Epithelial cell of prostate (primary cell): ENCODE measurements at regions not wholly inside any gene's neighbourhood (a gene's known extent, or its start where the extent isn't known, plus 50 kb on each side); places are given as distances from the start of the nearest gene placed in this dataset.
"Not testable (repeated sequence)": the region's sequence is repeated elsewhere in the genome, so short reads cannot be mapped to it uniquely, and the experiment has no call there.

Experiments used
- DNase-seq: peaks from one replicate; pipeline ENCODE4 v3.0.0-alpha.2; 2011; ENCODE audit warnings: low read depth, low spot score
- H3K27ac ChIP-seq: fragments of 450-650 bp; 2 replicates; pipeline ENCODE4 v1.5.1; 2017; ENCODE audit warnings: mild to moderate bottlenecking

DNA sequence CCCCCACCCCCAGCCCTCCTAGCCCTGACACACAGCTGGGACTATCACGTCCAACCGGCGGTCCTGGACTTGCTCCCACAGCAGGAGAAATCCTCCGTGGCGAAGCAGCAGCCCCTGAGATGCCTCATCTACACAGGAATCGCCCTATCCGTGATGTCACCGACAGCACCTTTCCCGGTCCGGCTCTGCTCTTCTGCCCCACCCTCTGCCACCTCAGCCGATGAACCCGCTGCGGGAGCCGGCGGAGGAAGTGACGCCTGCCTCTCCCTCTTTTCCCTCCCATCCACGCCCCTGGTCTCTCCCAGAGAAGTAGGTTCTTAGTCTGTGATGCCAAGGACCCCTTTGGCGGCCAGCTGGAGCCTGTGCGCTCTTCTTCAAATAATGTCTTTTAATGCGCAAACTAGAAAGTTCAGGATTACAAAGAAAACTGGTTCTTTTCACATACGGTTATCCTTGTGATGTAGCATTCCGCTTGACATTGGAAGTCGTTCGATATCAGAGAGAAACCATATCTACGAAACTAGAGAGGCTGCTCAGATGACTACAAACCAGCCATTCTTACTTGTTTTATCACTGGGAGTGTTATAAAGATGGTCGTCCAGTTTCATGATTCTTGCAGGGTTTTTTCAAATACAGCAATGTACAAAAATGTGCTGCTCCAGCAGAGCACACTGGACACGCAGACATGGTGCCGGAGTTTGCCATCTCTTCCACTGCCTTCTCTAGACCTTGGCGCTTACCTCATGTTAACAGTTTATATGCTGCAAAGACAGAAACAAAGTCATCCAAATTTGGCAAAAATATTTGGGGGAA is 120.3 kb downstream of the PPIAL4G start:
- DNase-seq = no peak
- peak overlapping the region; percentile 92 for H3K27ac ChIP-seq

DNA sequence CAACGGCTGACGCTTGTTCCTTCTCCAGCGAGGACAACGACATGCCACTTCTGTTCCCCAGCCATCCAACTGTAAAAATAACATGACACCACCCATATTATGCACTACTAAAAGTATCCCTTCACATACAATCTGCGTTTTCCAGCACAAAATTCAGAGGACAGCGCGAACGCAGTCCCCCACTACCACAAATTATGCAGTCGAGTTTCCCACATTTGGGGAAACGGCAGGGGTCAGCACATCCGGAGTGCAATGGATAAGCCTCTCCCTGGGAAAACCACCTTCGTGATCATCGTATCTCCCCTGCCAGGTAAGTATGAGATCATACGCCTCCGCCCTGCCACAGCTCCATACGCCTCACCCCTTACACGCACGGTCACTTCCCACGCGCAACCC is 120.9 kb downstream of the PPIAL4G start:
- peak overlapping the region; percentile 92 for H3K27ac ChIP-seq

DNA sequence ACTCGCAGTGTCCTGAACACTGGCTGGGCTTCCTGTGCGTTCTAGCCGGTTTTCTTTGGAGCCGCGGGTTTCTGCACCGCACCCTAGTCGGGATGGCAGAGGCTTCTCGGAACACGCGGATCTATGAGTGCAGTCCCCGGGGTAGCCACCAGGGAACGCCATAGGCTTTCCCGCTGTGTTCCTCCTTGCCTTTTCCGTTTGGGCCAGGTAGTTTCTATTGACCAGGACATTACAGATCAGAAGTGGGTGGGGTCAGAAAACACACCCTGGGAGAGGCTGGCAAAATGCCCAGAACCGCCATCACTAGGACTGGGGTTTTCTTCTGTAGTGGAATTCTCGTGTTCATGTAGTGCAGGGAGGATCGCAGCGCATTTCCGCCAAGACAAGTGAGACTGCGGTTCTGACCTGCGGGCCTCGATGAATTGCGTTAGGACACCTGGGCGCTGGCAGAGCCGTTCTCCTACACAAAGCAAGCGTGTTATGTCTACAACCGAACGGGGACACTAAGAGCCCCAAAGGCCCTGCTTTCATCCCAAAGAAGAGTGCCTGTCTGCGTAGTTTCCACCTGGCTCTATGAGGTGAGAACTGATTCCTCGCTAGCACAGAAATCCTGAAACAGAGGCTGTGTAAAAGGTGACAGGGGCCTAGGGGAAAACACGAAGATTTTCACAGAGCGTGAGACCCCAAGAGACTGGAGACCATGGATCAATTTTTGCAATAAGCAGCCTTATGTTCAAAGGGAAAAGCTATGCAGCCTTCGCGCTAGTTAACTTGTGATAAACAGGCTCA is 121.5 kb downstream of the PPIAL4G start:
- DNase-seq = not testable (repeated sequence)
- peak overlapping the region; percentile 92 for H3K27ac ChIP-seq

More for the DNA sequence above, 120.9 kb downstream of the PPIAL4G start:
- DNase-seq = no peak

DNA sequence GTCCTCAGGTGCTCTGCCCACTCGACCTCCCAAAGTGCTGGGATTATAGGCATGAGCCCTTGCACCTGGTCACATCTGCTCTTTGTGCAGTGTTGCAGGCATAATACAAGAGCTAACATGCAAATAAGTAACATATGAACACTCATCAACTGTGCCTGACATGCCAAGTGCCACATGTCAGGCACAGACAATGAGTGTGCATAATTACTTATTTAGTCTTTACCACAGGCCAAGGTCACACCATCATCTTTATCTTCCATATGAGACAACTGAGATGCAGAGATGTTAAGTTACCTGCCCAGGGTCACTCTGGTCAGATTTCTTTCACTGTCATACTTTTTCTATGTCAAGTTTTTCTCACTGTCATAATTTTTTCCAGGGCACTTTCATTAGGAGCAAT is 126.1 kb downstream of the PPIAL4G start:
- DNase-seq = no peak
- H3K27ac ChIP-seq = peak overlapping the region; percentile 27

DNA sequence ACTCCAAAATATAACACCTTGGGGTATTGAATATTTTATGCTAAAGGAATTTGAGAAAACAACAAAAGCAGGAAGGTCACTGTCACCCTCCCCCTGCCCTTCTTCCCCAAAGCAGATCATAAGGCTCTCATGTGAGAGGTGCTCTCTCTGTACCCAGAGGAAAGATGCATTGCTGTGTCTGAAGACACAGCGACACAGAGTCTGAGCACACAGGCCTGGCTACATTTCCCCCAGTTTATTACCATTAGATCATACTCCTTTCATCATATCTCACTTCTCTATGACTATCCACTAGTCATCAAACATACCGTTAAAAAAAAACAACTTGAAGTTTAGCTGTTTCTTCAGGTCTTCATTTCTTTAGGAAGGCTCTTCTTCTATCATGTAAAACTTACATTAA is 127.1 kb downstream of the PPIAL4G start:
- H3K27ac ChIP-seq = peak overlapping the region; percentile 27
- no peak for DNase-seq

DNA sequence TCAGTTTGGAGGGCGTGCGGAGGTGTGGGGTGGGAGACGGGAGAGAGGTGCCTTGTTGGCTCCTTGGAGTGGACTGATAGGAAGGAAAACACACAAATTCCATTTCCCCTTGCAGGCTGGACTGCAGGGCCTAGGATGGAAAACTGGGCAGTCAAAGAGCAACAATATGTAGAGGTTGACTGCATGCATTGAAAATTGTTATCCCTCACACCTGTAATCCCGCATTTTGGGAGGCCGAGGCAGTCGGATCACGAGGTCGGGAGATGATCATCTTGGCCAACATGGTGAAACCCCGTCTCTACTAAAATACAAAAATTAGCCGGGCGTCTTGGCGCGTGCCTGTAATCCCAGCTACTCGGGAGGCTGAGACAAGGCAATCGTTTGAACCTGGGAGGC is 128.2 kb downstream of the PPIAL4G start:
- DNase-seq = no peak

DNA sequence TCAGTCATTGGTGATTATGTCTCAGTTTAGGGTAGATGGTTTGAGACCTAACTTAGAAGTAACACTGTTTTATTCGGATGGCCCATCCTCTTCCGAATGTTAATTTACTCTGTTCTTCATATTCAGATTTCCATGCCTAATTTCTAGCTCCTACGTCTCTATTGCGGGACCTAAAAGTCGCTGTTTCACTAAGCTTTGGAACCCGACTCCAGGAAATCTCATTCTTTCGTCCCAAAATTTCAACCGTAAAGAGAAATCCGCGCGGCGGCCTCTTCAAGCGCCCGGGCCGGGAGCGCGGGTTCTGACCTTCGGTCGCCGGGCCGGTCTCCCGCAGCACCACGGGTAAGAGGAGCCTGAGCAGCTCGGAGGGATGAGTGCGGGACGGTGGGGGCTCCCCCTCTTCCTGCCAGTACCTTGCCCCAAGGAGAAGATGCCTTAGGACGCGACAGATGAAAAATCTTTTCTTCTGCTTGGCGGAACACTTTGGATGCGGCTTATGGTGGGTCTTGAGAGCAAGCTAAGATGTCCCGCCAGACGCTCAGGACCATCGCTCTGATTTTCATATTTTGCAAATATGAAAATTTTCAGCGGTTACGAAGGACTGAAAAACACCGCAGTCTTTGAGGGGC is 128.7 kb downstream of the PPIAL4G start:
- DNase-seq = no peak
- H3K27ac ChIP-seq = no peak overlapping the region

More for the DNA sequence above, 128.2 kb downstream of the PPIAL4G start:
- H3K27ac ChIP-seq = no peak overlapping the region

DNA sequence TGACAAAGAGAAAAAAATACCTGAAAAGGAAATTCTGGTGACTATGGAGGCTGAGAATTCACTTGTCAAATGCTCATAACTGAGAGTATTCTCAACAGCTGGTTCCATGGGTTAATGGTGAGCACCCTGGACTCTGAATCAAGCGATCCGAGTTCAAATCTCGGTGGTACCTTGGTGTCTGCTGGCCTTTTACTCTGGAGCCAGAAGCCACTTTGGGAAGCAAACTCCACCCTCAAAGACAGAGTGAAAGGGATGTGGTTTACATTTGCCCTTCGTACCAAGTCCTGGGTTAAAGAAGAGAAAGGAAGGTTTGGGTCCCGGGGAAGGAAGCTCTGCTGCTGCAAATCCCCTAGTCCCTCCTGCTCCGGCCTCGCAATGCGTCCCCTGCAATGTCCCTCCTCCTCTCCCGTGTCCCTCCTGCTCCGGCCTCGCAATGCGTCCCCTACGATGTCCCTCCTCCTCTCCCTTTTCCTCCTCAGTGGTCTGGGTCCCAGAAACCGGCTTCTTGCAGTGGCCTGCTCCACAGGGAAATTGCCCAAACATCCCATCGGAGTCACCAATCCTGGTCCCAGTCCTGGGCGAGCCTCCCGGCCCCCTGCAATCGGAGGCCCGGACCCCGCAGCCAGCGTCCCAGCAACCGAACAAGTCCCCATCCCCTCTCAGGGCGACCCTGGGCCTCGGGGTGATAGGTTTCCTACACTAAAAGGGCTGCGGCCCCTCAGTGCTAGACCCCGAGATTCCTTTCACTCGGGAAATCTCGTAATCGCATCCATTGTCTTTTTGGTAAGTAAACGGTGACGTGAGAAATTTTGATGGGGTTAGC is 129.4 kb downstream of the PPIAL4G start:
- no peak overlapping the region for H3K27ac ChIP-seq
- no peak for DNase-seq

DNA sequence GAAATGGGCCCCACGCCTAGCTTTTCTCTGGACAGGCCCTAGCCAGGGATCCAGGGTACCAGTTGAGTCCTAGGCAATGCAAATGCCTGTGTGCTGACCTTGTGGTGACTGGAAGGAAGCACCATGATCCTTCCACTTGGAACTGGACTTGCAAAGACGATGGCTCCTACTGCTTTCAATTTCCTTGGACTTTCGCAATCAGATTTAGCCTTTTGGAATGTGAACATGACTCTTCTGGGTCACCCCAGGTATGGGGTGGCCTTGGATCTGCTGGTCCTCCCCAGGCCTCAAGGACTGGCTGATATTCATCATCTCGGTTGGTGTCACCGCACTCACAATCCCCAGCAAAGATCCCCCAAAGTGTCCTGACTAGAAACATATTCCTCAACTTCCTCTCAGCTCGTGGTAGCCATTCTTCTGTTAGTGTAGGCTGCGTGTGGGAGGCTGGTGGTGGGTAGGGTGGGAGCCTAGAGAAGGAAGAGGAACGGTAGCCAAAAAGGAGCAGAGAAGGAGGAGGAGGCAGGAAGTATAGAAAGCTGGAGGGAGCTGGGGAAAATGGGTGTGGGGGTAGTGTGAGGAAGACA is 130.5 kb downstream of the PPIAL4G start:
- H3K27ac ChIP-seq = no peak overlapping the region
- DNase-seq = no peak

DNA sequence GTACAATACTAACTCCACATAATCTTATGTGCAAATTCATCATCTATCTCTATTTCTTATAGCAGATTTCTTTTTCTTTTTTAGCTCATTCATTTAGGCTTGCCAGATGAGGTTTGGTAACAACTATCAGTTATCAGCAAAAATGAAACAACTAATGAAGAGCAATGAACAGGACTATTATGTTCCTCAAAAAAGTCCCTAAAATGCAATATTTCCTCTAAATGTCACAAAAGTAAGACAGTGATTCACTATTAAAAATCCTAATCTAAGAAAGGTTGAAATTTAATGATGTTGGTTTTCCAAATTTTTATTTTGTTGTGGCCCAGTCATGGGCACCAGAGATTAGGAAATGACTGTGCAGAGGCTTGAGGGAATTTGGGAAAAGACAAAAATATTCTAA is 135.3 kb downstream of the PPIAL4G start:
- DNase-seq = no peak
- H3K27ac ChIP-seq = no peak overlapping the region

DNA sequence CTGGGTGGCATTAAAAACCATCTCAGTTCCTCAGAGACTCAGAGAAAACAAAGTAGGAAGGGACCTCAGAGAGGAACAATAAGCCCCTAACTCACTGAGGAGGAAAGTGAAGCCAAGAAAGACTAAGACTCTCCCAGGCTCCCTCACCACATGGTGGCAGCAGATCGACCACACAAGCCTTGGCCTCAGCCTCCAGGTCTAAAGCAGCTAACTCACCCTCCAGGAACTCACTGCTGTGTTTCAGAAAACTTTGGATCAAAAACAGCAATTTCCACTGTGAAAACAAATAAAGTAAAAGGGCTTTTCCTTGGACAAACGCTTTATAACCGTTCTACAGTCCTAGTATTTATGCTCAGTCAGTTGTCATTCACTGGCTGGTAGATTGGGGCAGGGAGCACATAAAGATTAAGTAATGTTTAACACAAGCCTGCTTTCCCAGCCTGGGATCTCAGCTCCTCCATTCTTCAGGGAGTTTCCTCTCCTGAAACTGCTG is 137.4 kb downstream of the PPIAL4G start:
- not testable (repeated sequence) for H3K27ac ChIP-seq, DNase-seq

DNA sequence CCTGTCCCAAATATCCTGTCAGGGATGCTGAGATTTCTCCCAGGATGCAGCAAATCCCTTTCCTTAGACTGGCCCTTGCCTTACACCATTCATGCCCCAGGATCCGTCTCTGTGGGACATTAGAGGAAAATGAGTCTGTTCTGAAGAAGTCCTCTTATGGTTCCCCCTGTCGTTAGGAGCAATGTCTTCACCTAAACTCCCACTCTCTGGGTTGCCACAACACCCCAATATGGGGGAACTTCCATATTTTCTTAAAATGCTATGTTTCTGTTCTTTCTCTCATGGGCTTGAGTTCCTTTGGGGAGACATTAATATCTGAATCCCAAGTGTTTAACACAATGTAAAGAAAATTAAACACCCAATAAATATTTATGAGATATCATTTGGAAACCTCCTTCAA is 138.5 kb downstream of the PPIAL4G start:
- not testable (repeated sequence) for H3K27ac ChIP-seq, DNase-seq

DNA sequence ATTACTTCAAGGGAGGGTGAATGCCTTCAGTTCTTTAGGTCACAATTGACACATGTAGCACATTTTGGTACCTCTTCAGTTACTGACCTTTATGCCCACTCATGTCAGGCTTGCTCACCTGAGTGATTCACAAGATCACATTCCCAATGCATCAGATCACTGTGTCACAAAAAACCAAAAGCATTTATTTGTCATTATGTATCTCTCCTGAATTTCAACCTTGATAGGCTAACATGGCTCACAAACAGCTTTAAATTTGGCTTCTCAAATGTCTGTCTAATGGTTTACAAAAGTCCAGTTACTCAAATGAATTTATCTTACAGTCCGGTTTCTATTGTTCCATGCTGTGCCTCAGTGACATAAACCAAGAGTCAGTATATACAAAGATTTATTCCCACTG is 141.4 kb downstream of the PPIAL4G start:
- DNase-seq, H3K27ac ChIP-seq: not testable (repeated sequence)

DNA sequence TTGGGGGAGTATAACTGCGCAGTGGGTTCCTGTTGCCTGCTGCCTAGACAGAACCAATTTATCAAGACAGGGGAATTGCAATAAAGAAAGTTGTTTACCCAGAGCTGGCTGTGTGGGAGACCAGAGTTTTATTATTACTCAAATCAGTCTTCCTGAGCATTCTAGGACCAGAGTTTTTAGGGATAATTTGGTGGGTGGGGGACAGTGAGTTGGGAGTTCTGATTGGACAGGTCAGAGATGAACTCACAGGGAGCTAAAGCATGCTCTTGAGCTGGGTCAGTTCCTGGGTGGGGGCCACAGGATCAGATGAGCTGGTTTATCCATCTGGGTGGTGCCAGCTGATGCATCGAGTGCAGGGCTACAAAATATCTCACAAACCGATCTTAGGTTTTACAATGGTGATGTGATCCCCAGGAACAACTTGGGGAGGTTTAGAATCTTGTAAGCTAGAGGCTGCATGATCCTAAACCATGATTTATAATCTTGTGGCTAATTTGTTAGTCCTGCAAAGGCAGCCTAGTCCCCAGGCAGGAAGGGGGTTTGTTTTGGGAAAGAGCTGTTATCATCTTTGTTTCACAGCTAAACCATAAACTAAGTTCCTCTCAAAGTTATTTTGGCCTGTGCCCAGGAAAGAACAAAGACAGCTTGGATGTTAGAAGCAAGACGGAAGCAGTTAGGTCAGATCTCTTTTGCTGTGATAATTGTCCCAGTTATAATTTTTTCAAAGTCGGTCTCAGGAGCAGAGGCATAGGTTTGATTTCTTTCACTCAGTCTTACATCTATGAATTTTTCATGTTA is 146.8 kb downstream of the PPIAL4G start:
- not testable (repeated sequence) for DNase-seq
- peak overlapping the region; percentile 92 for H3K27ac ChIP-seq

DNA sequence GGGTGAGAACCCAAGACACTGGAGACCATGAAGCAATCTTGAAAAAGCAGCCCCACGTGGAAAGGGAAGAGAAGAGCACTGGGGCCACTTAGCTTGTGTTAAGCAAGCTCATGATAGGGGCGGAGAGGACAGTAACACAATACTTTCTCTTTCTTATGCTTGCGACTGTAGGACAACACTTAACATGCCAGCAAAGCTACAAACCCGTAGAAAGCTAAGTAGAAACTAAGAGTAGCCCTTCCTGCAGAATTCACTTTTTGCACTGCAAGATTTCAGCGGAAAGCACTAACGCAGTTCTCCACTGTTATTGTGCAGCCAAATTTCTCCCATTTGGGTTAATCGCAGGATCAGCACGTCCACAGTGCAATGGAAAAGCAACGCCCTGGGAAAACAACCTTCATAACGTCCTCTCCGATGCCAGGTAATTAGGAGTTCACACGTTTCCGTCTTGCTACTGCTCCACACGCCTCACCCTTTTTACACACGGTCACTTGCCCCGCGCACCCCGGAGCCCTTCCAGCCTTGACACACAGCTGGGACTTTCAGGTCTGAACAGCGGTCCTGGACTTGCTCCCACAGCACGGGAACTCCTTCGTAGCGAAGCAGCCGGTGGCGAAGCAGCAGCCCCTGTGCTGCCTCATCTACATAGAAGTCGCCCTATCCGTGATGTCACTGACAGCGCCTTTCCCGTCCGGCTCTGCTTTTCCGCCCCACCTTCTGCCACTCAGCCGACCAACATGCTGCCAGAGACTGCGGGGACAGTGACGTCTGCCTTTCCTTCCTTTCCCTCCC is 148.6 kb downstream of the PPIAL4G start:
- peak overlapping the region; percentile 92 for H3K27ac ChIP-seq
- DNase-seq = peak; percentile 90

DNA sequence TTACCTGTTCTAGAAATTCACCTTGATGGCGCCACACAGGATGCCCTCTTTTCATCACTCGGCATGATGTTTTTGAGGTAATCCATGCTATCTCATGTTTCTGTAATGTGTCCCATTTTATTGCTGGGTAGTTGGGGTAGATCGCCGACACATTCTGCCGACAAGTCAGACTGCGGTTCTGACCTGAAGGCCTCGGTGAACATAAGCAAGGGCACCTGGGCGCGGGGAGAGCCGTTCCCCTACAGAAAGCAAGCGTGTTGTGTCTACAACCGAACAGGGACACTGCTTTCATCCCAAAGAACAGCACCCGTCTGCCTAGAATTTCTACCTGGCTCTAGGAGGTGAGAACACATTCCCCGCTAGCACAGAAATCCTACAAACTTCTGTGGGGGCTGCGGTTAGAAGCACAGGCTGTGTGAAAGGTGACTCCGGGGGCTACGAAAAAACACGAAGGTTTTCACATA is 149.2 kb downstream of the PPIAL4G start:
- peak overlapping the region; percentile 92 for H3K27ac ChIP-seq
- DNase-seq = no peak

DNA sequence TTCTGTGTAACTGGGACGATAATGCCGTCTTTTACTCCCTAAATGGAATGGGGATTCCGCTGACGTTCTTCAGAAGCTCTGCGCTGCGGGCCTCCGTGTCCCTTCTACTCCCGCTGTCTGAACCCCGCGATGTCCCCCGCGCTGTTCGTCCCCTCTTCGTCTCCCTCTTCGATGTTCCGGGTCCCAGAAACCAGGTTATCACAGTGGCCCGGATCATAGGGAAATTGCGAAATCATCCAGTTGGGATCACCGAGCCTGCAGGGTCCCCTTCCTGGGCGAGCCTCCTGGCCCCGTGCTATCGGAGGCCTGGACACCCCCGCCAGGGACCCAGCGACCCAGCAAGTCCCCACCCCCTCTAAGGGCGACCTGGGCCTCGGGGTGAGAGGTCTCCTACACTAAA is 154.2 kb downstream of the PPIAL4G start:
- H3K27ac ChIP-seq = no peak overlapping the region
- no peak for DNase-seq

DNA sequence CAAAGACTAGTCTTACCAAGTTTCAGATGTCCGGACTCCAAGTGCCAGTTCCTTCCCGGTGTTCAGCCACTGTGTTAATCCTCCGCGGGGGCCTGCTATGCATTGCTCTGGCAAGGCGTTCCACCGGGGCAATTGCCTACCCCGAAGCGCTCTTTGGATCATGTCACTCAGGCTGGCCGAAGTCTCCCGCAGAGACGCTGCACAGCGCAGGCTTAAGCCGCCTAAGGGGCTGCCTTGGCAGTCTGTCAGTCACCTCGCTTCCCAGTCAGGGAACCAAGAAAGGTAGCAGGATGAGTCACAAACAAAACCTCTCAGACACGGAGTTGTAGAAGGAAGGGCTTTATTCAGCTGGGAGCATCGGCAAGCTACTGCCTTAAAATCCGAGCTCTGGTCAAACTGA is 158.1 kb downstream of the PPIAL4G start:
- not testable (repeated sequence) for DNase-seq, H3K27ac ChIP-seq
